ENCODE measurements at regions not wholly inside any gene's neighbourhood (a gene's known extent, or its start where the extent isn't known, plus 50 kb on each side); places are given as distances from the start of the nearest gene placed in this dataset.

DNA sequence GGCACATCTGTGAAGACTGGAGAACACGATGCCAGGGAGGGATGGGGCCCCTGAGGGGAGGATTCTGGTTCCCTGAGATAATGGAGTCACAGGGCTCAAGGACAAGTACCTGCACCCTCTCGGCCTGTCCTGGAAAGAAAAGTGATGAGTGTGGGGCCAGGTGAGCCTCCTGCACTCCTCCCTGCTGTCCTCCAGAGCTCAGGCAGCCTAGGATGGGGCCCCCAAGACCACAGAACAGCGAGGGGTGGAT is 101.3 kb upstream of the TNRC6C start:
- Mint-ChIP-seq H3K27me3 (no peaks in the 10 kb centered on the region), H3K27ac (no peak overlapping the region), H3K36me3 (no peaks in the 10 kb centered on the region), H3K9me3 (ENCODE audit: low read depth) (no peaks in the 10 kb centered on the region), H3K4me3 (peak overlapping the region; percentile 23), H3K4me1 (ENCODE audit: low read depth) (peaks cover 23% of the 10 kb centered on the region)

DNA sequence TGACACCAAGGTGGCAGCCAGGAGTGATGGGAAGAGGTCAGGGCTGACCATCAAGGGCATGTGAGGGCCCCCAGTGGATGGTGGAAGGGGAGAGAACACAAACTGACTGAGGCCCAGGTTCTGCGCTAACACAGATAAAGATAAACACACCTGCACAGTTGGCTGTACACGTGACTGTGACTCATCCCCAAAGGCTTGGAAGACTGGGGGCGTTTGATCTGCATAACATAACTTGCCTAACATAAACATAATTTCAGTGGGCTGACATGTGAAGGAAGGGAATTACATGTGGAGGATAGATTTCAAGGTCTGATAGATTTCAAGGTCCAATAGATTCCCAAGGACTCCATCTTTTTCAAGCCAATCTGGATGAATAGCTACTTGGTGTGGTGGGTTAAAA is 100.9 kb upstream of the TNRC6C start:
- no peaks in the 10 kb centered on the region for H3K9me3 Mint-ChIP-seq (ENCODE audit: low read depth)
- no peak overlapping the region for H3K27ac Mint-ChIP-seq
- H3K36me3 Mint-ChIP-seq = no peaks in the 10 kb centered on the region
- H3K4me1 Mint-ChIP-seq (ENCODE audit: low read depth) = peaks cover 24% of the 10 kb centered on the region
- H3K4me3 Mint-ChIP-seq = peak overlapping the region; percentile 23
- H3K27me3 Mint-ChIP-seq = no peaks in the 10 kb centered on the region

DNA sequence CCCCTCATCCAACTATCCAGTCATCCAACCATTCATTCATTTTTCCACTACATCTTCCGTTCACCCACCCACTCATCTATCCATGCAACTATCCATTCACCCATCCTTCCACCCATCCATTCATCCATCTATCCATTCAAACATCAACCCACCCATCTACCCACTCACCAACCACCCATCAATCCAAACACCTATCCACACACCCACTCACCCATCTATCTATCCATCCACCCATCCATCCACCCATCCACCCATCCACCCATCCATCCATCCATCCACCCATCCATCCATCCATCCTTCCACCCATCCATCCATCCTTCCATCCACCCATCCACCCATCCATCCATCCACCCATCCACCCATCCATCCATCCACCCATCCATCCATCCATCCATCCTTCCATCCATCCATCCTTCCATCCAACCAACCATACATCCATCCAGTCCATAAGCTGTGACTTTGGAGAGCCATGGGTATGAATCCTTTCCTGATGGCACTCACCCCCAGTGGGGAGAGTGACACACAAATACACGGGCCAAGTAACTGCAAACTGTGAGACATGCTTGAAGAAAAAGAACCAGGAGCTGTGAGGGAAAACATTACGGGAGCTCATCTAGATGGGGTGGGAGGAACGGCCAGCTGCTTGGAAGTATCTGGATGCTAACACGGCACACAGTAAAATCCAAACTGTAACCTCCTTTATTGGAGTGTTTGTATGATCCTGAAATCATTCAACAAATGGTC is 100.0 kb upstream of the TNRC6C start:
- H3K27me3 Mint-ChIP-seq = no peaks in the 10 kb centered on the region
- peaks cover 25% of the 10 kb centered on the region for H3K4me1 Mint-ChIP-seq (ENCODE audit: low read depth)
- peak overlapping the region; percentile 7 for H3K27ac Mint-ChIP-seq
- H3K4me3 Mint-ChIP-seq = no peak overlapping the region
- H3K9me3 Mint-ChIP-seq (ENCODE audit: low read depth) = no peaks in the 10 kb centered on the region
- no peaks in the 10 kb centered on the region for H3K36me3 Mint-ChIP-seq

DNA sequence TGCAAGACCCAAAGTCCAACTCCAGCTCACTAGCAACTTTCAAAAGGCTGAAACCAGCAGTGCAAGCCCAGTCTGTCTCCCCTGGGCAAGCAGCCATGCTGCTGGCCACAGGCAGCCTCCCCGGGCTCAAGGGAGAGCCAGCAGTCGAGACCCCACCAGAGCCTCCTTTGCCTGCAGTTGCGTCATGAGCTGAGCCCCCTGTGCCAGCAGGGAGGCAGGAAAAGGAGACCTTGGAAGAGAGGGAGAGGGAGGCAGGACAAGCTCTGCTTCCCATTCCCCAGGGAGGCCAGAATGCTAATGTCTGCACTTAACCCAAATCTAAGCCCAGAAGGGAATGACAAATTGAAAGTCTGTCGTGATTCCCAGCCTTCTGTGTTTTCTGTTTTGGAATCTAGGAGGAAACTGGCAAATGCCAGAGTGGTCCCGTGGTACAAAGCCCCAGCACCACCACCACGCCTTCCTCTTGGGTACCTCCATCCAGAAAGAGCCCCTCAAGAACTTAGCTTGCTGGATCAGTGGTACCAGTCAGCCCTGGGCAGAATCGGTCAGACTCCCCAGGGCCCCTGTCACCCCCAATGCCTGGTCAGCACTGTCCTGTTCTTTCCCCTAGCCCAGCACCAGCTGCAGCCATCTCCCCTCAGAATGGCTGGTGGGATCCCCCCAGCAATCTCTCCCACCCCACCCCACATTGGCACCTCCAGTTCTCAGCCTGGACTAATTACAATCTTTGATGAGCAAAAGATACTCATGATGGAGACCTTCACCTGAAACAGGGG is 99.3 kb upstream of the TNRC6C start:
- no peaks in the 10 kb centered on the region for H3K36me3 Mint-ChIP-seq
- no peaks in the 10 kb centered on the region for H3K27me3 Mint-ChIP-seq
- peaks cover 28% of the 10 kb centered on the region for H3K4me1 Mint-ChIP-seq (ENCODE audit: low read depth)
- H3K27ac Mint-ChIP-seq = no peak overlapping the region
- no peaks in the 10 kb centered on the region for H3K9me3 Mint-ChIP-seq (ENCODE audit: low read depth)
- no peak overlapping the region for H3K4me3 Mint-ChIP-seq

DNA sequence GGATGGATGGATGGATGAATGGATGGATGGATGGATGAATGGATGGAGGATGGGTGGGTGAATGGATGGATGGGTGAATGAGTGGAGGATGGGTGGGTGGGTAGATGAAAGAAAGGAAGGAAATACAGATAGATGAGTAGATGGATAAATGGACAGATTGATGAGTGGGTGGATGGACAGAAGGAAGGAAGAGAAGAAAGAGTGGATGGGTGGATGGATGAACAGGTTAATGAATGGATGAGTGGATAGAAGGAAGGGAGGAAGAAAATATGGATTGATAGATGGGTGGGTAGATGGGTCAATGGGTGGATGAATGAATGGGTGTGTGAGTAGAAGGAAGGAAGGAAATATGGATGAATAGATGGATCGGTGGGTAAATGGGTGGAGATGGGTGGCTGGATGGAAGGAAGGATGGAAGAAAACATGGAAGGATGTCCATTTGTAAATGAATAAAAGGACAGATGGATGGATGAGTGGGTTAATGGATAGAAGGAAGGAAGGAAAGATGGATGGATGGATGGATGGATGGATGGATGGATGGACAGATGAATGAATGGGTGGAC is 97.3 kb upstream of the TNRC6C start:
- Mint-ChIP-seq H3K36me3 (no peaks in the 10 kb centered on the region), H3K4me1 (ENCODE audit: low read depth) (peaks cover 31% of the 10 kb centered on the region), H3K4me3 (no peak overlapping the region), H3K27me3 (no peaks in the 10 kb centered on the region), H3K9me3 (ENCODE audit: low read depth) (no peaks in the 10 kb centered on the region), H3K27ac (no peak overlapping the region)

DNA sequence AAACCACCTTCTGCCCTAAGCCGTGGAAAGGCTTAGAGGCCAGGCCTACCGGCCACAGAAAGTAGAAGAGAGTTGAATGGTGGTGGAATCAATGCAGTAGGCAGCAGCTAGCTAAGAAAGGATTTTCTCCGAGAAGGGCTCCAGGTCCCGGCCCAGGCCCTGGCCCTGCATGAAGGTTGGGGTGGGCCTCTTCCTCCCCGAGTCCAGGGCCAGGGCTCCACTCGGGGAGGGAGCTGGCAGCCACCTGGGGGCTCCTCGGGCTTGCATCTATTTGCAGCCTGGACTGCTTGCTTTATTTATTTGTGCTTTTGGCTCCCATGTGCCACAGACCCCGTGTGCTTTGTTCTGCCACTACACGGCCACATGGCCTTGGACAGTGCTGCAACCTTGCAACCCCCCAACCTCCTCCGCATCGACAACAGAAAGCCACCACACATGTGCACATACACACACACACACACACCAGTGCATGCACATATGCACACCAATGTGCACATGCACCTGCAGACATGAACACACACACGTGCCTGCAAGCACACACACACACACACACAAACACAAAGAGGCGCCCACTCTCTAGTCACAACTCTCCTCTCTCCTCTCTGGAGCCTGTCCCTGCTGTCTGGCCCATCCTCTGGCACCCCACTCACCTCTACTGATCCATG is 96.4 kb upstream of the TNRC6C start:
- H3K9me3 Mint-ChIP-seq (ENCODE audit: low read depth) = no peaks in the 10 kb centered on the region
- H3K4me1 Mint-ChIP-seq (ENCODE audit: low read depth) = peaks cover 22% of the 10 kb centered on the region
- no peaks in the 10 kb centered on the region for H3K36me3 Mint-ChIP-seq
- H3K4me3 Mint-ChIP-seq = no peak overlapping the region
- no peak overlapping the region for H3K27ac Mint-ChIP-seq
- no peaks in the 10 kb centered on the region for H3K27me3 Mint-ChIP-seq

DNA sequence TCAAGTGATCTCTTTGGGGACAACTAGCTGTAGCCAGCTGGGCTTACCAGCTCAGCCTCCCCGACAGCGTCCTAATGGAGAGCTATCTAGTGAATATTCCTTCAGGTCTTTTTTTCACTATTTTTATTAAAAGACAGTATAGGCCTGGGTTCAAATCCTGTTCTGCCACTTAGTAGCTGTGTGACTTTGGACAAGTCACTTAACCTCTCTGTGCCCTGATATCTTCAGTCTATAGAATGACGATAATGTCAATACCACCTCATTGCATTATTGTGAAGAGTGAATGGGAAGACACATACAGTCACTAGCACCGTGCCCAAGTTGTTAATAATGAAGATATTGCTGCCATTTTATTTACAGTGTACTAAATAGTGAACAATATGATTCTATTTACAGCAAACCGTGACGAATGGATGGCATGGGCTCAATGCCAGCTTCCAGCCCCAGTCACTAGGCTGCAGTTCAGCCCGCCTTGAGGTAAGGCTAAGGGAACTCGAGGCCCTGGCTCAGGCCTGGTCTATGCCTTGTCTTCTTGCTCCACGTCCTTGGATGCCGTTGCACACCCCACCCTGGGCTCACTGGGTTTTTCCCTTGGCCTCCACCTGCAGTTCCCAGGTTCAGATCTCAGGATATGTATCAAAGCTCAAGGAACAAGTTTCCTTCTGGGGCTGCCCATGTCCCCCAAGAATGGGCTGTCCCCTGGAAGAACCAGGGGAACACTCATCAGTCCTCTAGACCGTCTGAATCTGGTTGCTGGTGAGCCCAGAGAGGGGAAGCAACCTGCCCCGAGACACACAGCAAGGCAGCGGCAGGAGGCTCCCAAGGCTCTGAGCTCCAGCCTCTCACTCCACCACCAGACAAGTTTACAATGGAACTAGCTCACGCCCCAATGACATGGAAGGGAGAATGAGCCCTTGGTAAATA is 95.4 kb upstream of the TNRC6C start:
- Mint-ChIP-seq H3K27ac (no peak overlapping the region), H3K27me3 (no peaks in the 10 kb centered on the region), H3K4me3 (no peak overlapping the region), H3K36me3 (no peaks in the 10 kb centered on the region), H3K9me3 (ENCODE audit: low read depth) (no peaks in the 10 kb centered on the region), H3K4me1 (ENCODE audit: low read depth) (peaks cover 13% of the 10 kb centered on the region)

DNA sequence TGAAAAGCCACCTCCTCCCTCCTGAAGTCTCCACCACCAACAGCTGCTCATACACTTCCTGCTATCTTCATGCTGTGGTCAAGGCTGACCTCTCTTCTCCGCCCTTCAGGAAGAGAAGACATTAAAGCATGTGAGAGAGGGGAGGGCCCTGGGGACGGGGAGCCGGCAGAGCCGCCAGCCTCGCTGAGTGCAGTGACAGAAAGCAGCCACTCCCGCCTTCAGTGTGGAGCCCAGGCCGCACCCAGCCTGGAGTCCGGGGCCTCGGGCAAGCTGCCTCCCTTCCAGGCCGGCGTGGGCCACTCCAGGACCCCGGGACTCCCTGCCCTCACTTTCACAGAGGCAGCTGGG is 94.7 kb upstream of the TNRC6C start:
- Mint-ChIP-seq H3K27ac (no peak overlapping the region), H3K4me1 (ENCODE audit: low read depth) (peaks cover 8% of the 10 kb centered on the region), H3K9me3 (ENCODE audit: low read depth) (no peaks in the 10 kb centered on the region), H3K36me3 (no peaks in the 10 kb centered on the region), H3K27me3 (no peaks in the 10 kb centered on the region), H3K4me3 (no peak overlapping the region)

DNA sequence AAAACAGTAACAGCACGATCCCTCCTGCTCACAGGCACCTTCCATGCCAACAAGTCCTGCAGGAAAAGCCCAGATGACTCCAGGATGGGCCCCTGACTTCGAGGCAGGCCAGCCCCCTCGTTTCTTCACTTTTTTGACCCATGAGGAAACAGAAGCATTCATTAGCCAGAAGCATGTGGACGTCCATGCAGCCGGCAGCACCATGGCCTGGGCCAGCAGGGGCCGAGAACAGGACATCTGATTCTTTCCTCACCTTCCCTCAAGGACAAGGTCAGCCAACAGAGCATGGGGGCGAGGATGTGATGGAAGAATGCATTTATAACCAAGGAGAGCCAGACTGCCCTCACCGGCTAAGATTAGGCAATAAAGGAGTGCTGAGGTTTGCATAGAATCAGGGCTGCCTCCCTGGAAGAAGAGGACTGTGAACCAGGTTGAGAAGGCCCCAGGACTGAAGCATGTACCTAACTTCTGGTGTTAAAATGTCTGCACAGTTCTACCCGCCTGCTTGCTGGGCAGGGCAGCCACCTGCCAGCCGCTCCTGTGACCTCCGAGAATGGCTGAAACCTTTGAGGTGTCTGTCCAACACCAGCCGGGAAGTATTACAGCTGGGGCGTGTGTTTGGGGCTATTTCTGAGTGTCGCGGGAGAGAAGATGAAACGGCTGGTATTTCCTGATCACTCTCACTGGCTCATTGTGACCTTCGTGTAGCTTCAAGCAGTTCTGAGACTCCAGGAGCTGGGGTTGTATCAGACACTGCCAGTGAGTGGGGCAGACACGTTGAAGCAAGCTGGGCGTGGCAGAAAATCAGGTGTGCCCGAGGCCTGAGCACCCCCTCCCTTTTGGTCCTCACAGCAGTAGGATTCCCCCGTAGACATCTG is 94.0 kb upstream of the TNRC6C start:
- Mint-ChIP-seq H3K27me3 (no peaks in the 10 kb centered on the region), H3K4me1 (ENCODE audit: low read depth) (peaks cover 14% of the 10 kb centered on the region), H3K4me3 (no peak overlapping the region), H3K27ac (no peak overlapping the region), H3K36me3 (no peaks in the 10 kb centered on the region), H3K9me3 (ENCODE audit: low read depth) (no peaks in the 10 kb centered on the region)

DNA sequence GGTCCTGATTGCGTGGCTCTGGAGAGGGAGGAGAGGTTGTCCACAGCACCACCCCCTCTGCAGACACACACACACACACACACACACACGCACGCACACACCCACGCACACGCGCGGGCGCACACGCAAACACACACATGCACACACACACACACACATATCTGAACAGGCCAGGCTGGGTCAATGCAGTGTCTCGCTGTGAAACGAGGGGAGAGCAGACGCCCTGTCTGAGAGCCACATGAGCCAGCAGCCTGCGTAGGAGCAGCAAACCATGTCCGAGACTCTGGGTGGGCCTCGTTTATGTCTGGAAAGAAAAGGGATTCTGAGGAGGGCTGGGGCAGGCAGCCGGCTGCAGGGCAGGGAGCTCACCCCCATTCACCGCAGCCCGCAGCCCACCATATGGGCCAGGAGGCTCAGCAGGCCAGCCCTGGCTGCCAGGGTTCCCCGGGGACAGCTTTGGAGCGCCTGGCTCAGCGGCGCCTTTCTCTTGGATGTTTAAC is 93.3 kb upstream of the TNRC6C start:
- Mint-ChIP-seq H3K27me3 (no peaks in the 10 kb centered on the region), H3K4me3 (no peak overlapping the region), H3K27ac (no peak overlapping the region), H3K4me1 (ENCODE audit: low read depth) (peaks cover 21% of the 10 kb centered on the region), H3K9me3 (ENCODE audit: low read depth) (no peaks in the 10 kb centered on the region), H3K36me3 (no peaks in the 10 kb centered on the region)

DNA sequence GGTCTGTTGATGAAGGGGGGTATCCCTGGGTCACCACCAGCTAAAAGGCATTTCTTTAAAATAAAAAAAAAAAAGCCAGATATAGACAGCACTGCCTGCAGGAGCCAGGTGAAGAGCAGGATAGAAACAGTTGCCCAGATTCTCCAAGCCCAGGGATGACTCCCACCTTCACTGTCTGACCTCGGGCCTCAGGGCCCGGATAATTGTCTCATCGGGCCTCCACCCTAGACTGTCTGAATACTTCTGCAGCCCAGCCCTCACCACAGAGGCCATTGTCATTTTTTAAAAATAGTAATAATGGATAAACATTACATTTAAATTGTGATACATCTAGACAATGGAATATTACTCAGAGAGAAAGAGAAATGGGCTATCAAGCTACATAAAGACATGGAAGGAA is 92.8 kb upstream of the TNRC6C start:
- Mint-ChIP-seq H3K27ac (no peak overlapping the region), H3K4me1 (ENCODE audit: low read depth) (peaks cover 21% of the 10 kb centered on the region), H3K27me3 (no peaks in the 10 kb centered on the region), H3K4me3 (no peak overlapping the region), H3K36me3 (no peaks in the 10 kb centered on the region), H3K9me3 (ENCODE audit: low read depth) (no peaks in the 10 kb centered on the region)

DNA sequence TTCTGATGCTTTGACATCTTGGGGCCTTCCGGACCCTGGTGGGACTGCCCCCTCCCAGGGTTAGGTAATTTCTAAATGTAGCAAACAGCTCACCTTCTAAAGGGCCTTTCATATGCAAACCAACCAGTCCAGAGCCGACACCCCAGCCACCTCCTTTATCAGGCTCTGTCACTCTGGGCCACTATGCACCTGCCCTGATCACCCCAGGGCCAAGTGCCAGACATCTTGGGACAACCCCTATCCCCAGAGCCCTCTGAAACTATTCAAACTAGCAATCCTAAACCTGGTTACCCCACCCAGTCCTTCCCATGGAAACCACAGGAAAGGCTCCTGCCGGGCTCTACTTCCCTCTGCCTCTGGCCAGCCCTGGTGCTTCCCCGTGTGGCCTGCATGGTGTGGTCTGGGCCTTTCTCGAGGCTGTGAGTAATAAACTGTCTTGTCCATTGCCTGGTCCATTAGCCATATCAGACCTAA is 91.2 kb upstream of the TNRC6C start:
- Mint-ChIP-seq H3K4me1 (ENCODE audit: low read depth) (peaks cover 31% of the 10 kb centered on the region), H3K27ac (no peak overlapping the region), H3K4me3 (no peak overlapping the region), H3K9me3 (ENCODE audit: low read depth) (no peaks in the 10 kb centered on the region), H3K36me3 (no peaks in the 10 kb centered on the region), H3K27me3 (no peaks in the 10 kb centered on the region)

DNA sequence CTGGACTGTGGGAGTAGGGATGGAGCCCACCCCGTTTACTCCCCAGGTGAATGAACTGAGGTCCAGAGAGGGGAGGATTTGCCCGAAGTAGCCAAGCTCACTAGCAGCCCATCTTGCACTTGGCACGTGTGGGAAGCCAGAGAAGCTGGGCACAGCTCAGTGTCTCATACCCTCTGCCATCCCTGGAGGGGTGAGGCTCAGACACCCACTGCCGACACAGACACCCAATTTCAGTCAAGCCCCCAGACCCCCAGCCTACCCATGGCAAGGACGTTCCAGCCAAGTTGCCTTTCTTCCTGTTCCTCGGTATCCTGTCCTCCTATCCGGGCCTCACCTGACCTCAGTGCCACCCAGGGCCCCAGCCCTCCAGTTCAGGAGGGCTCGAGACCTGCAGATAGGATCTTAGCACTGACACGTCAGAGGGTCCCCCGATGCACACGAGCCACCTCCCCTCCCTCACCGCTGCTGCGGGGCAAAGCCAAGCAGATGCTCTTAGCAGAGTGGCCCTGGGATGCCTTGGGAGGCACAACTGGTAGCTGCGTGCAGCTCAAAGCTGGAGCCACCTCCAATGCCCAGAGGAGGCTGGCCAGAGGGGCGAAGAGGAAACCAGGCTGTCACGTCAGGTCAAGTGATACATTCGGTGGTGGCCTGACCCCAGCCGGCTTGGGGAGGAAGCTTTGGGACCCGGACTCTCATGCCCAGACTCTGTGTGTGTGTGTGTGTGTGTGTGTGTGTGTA is 90.4 kb upstream of the TNRC6C start:
- H3K9me3 Mint-ChIP-seq (ENCODE audit: low read depth) = no peaks in the 10 kb centered on the region
- H3K27ac Mint-ChIP-seq = no peak overlapping the region
- no peaks in the 10 kb centered on the region for H3K36me3 Mint-ChIP-seq
- no peak overlapping the region for H3K4me3 Mint-ChIP-seq
- peaks cover 39% of the 10 kb centered on the region for H3K4me1 Mint-ChIP-seq (ENCODE audit: low read depth)
- H3K27me3 Mint-ChIP-seq = no peaks in the 10 kb centered on the region
